LNCAP (cell line): ENCODE measurements at regions not wholly inside any gene's neighbourhood (a gene's known extent, or its start where the extent isn't known, plus 50 kb on each side); places are given as distances from the start of the nearest gene placed in this dataset.

Source experiments
- CTCF ChIP-seq: fragments of 450-650 bp; IDR thresholded peaks from 2 replicates; pipeline ENCODE4 v1.5.1; 2017; ENCODE audit warnings: mild to moderate bottlenecking

GRCh38 chr13:44697058-44697457, 120.9 kb upstream of the TSC22D1 start:
- TF ChIP-seq CTCF, result no peak

GRCh38 chr13:44695520-44695919, 119.4 kb upstream of the TSC22D1 start:
- no peak for TF ChIP-seq CTCF

GRCh38 chr13:44694842-44695241, 118.7 kb upstream of the TSC22D1 start:
- TF ChIP-seq CTCF, result no peak

- no peak for TF ChIP-seq CTCF
Observed at GRCh38 chr13:44694291-44694690, 118.2 kb upstream of the TSC22D1 start.

GRCh38 chr13:44693156-44693764, 117.1 kb upstream of the TSC22D1 start:
- TF ChIP-seq CTCF, result no peak

- TF ChIP-seq CTCF, result no peak
Observed at GRCh38 chr13:44692173-44692713, 116.1 kb upstream of the TSC22D1 start.

GRCh38 chr13:44690376-44690775, 114.2 kb upstream of the TSC22D1 start:
- no peak for TF ChIP-seq CTCF

- TF ChIP-seq CTCF, result no peak
Observed at GRCh38 chr13:44688652-44689051, 112.5 kb upstream of the TSC22D1 start.
